ENCODE measurements at regions not wholly inside any gene's neighbourhood (a gene's known extent, or its start where the extent isn't known, plus 50 kb on each side); places are given as distances from the start of the nearest gene placed in this dataset.

DNA sequence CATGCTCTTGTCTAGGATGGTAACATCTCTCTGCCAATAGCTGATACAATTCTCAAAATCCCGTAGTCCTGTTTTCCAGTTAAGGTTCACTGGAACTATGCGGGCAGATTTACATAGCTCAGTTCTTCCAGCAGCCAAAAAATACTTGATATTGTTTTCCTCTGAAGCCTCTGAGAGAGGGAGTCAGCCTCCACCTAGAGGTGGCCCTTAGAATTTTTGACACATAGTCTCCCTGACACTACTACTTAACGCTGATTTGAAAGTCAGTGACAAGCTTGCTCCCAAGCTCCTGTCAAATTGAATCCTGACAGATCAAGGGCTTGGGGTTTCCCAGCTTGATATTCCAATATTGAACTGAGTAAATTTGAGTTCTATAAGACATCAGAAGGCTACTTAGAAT lies 1780.1 kb downstream of the TP53TG3F start:
- H3K36me3 ChIP-seq: no peaks in the 10 kb centered on the region
- no peak overlapping the region for H3K4me3 ChIP-seq
- no peaks in the 10 kb centered on the region for H3K27me3 ChIP-seq
- intact Hi-C loops (cut with DNase I): no loop called here
- H3K9me3 ChIP-seq: no peaks in the 10 kb centered on the region
- H3K27ac ChIP-seq: no peak overlapping the region
- no peaks in the 10 kb centered on the region for H3K4me1 ChIP-seq
- TF ChIP-seq, protein P1, sequence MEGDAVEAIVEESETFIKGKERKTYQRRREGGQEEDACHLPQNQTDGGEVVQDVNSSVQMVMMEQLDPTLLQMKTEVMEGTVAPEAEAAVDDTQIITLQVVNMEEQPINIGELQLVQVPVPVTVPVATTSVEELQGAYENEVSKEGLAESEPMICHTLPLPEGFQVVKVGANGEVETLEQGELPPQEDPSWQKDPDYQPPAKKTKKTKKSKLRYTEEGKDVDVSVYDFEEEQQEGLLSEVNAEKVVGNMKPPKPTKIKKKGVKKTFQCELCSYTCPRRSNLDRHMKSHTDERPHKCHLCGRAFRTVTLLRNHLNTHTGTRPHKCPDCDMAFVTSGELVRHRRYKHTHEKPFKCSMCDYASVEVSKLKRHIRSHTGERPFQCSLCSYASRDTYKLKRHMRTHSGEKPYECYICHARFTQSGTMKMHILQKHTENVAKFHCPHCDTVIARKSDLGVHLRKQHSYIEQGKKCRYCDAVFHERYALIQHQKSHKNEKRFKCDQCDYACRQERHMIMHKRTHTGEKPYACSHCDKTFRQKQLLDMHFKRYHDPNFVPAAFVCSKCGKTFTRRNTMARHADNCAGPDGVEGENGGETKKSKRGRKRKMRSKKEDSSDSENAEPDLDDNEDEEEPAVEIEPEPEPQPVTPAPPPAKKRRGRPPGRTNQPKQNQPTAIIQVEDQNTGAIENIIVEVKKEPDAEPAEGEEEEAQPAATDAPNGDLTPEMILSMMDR (IDR thresholded peaks at IDR 0.05): no peak
- DNase-seq (ENCODE audit: low spot score in 2 of 2): no peak

GRCh38 chr16:35249051-35249450 lies 1789.6 kb downstream of the TP53TG3F start:
- TF ChIP-seq, protein P1 (IDR thresholded peaks at IDR 0.05): no peak

DNA sequence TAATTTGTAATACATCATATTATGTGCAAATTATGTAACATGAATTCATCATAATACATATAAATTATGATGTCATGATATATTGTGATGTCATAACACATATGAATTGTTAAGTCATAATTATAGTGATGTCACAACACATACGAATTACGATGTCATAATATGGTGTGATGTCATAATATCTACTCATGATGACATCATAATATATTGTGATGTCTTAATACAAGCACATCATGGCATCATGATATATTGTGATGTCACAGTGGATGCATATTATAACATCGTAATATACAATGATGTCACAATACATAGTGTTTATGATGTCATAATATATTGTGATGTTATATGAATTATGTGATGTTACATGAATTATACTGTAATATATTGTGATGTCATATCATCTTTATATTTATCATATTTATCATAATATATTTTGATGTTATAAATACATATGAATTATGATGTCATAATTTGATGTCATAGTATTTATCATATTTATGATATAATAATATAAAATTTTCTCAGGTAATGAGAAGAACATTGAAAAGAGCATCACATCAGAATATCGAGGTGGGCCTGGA lies 1793.0 kb downstream of the TP53TG3F start:
- no peak for DNase-seq (ENCODE audit: low spot score in 2 of 2)
- Histone ChIP-seq H3K36me3 (no peaks in the 10 kb centered on the region), H3K4me3 (no peak overlapping the region), H3K27ac (no peak overlapping the region), H3K9me3 (no peaks in the 10 kb centered on the region), H3K4me1 (no peaks in the 10 kb centered on the region), H3K27me3 (no peaks in the 10 kb centered on the region)
- intact Hi-C loops (cut with DNase I): no loop called here
- TF ChIP-seq, protein P1 (IDR thresholded peaks at IDR 0.05): no peak

More at GRCh38 chr16:35249051-35249450, 1789.6 kb downstream of the TP53TG3F start:
- Histone ChIP-seq H3K27ac (no peak overlapping the region), H3K9me3 (no peaks in the 10 kb centered on the region), H3K4me3 (no peak overlapping the region), H3K36me3 (no peaks in the 10 kb centered on the region), H3K27me3 (no peaks in the 10 kb centered on the region), H3K4me1 (no peaks in the 10 kb centered on the region)
- intact Hi-C loops (cut with DNase I): no loop called here
- DNase-seq (ENCODE audit: low spot score in 2 of 2): no peak

GRCh38 chr16:35255186-35255803 lies 1795.9 kb downstream of the TP53TG3F start:
- Histone ChIP-seq H3K27me3 (no peaks in the 10 kb centered on the region), H3K4me3 (no peak overlapping the region), H3K4me1 (no peaks in the 10 kb centered on the region), H3K36me3 (no peaks in the 10 kb centered on the region), H3K27ac (no peak overlapping the region), H3K9me3 (no peaks in the 10 kb centered on the region)
- TF ChIP-seq, protein P1 (IDR thresholded peaks at IDR 0.05): no peak
- intact Hi-C loops (cut with DNase I): no loop called here
- DNase-seq (ENCODE audit: low spot score in 2 of 2): no peak

DNA sequence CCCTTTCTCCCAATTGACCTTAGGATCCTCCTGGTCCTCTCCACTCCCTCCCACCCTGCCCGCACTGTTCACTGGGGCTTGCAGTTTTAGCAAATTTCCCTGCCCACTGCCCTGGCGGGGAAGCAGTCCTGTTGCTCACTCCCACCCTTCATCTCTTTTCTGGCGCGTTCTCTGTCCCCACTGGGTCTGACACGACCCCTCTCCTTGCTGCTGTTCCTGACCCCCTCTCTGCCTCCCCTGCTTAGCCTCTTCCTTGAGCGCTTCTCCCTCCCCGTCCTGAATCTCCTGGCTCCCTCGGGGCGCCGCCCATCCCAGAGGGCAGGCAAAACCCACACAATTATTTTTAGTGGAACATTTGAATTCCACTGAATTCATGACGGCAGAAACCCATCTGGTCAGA lies 1796.4 kb downstream of the TP53TG3F start:
- Histone ChIP-seq H3K9me3 (no peaks in the 10 kb centered on the region), H3K36me3 (no peaks in the 10 kb centered on the region), H3K4me1 (no peaks in the 10 kb centered on the region), H3K27me3 (no peaks in the 10 kb centered on the region), H3K4me3 (no peak overlapping the region), H3K27ac (no peak overlapping the region)
- DNase-seq (ENCODE audit: low spot score in 2 of 2): no peak
- intact Hi-C loops (cut with DNase I): no loop called here
- TF ChIP-seq, protein P1 (IDR thresholded peaks at IDR 0.05): no peak
